ENCODE measurements at regions not wholly inside any gene's neighbourhood (a gene's known extent, or its start where the extent isn't known, plus 50 kb on each side); places are given as distances from the start of the nearest gene placed in this dataset.
A peak's percentile ranks its signal among the peaks of the same experiment; 100 is the strongest.

DNA sequence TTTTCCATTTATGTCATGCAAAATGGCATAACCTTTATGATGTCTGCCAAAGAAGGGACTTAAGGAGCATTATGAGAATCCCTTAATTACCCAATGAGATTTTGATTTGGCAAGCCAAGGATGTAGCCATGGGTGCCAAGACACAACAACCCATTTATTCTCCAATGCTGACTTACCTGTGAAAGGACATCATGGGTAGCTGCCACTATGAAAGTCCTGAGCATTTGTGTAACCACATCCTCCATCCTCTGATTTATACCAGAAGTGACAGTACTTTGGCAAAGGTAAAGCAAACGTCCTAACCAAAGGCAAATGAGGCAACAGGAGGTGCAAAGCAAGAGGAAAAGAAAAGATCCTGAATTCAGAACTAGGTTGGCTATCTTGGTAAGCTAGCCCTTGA, 87.3 kb upstream of the EMCN start:
- no peaks in the 10 kb centered on the region for H3K4me1 Mint-ChIP-seq
- H3K27ac Mint-ChIP-seq: no peak overlapping the region
- H3K27me3 Mint-ChIP-seq (ENCODE audit: low read depth): no peaks in the 10 kb centered on the region
- no peak overlapping the region for H3K4me3 Mint-ChIP-seq
- TF ChIP-seq, protein P1, sequence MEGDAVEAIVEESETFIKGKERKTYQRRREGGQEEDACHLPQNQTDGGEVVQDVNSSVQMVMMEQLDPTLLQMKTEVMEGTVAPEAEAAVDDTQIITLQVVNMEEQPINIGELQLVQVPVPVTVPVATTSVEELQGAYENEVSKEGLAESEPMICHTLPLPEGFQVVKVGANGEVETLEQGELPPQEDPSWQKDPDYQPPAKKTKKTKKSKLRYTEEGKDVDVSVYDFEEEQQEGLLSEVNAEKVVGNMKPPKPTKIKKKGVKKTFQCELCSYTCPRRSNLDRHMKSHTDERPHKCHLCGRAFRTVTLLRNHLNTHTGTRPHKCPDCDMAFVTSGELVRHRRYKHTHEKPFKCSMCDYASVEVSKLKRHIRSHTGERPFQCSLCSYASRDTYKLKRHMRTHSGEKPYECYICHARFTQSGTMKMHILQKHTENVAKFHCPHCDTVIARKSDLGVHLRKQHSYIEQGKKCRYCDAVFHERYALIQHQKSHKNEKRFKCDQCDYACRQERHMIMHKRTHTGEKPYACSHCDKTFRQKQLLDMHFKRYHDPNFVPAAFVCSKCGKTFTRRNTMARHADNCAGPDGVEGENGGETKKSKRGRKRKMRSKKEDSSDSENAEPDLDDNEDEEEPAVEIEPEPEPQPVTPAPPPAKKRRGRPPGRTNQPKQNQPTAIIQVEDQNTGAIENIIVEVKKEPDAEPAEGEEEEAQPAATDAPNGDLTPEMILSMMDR (IDR thresholded peaks at IDR 0.05; ENCODE audit: unreplicated experiment in 3 of 3): no peak
- no peaks in the 10 kb centered on the region for H3K9me3 Mint-ChIP-seq
- no peaks in the 10 kb centered on the region for H3K36me3 Mint-ChIP-seq (ENCODE audit: low read depth)

DNA sequence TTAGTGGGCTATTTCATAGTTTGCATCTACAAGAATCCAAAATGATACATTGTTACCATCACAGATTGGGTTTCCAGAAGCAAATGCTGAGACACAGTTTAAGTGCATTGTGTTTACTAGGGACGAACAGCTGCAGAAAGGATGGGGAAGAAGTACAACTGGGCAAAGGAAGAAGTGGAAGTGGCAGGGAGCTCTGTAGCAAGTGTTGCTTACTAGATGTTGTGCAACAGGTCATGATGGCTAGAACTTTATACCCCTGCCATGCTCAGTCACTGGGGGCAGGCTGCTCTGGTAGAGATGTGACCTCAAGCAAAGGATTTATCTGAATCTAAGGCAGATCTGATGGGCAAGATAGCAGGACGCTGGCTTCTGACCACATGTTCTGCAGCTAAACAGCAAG, 76.1 kb upstream of the EMCN start:
- TF ChIP-seq, protein P1 (IDR thresholded peaks at IDR 0.05; ENCODE audit: unreplicated experiment in 3 of 3): no peak
- Mint-ChIP-seq H3K4me3 (no peak overlapping the region), H3K4me1 (peaks cover 18% of the 10 kb centered on the region), H3K27ac (no peak overlapping the region), H3K36me3 (ENCODE audit: low read depth) (no peaks in the 10 kb centered on the region), H3K27me3 (ENCODE audit: low read depth) (no peaks in the 10 kb centered on the region), H3K9me3 (no peaks in the 10 kb centered on the region)

DNA sequence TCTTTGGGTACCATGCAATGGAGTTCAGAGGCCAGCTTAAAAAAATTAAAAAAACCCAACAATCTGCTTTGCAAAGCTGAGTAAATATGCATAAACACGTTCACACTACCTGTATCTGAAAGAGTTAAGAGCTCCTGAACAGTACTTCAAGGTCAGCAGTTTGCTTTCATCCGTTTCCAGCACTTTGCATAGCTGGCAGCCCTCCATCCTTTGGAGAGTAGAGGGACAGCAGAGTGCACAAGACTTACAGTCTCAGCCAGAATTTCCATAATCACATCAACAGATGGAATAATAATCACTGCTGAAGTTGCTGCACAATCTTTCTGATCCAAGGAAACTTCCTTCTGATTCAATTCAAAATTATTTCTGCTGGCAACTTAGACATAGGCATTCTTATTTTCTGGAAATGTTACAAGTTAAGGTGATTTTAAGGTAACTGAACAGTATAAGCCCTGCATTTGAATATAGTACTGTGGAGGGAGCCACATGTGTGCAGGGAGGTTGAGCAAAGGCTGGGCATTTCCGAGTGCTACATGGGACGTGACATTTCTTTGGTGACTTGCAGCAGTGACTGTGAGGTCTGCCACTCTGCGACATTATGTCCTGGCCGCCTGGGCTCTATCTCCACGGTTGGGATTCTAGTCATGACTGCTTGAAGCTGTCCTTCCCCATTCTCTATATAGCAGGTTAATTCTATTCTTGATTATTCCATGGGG, 73.5 kb upstream of the EMCN start:
- TF ChIP-seq, protein P1 (IDR thresholded peaks at IDR 0.05; ENCODE audit: unreplicated experiment in 3 of 3): no peak
- Mint-ChIP-seq H3K27me3 (ENCODE audit: low read depth) (no peaks in the 10 kb centered on the region), H3K36me3 (ENCODE audit: low read depth) (no peaks in the 10 kb centered on the region), H3K27ac (peak overlapping the region in 2 of 3 experiments; percentile 41 to 58), H3K9me3 (no peaks in the 10 kb centered on the region), H3K4me1 (peaks cover 18% of the 10 kb centered on the region), H3K4me3 (no peak overlapping the region)

DNA sequence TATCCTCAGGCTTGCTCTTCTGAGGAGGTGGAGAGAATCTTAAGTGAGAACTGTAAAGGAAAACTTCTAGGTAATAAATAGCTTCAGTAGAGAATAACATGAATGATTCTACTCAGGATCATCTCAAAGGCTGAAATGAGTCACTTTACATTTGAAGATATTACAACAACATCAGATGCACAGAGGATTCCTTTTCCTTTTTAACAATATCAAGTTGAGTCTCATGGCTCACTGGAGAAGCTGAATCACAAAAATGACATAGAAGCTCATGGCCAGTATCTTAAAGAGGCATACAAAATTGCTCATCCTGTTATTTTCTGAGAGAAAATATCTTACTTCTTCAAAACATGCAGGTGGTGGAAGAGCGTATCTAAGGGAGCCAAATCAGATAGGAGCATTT, 72.5 kb upstream of the EMCN start:
- H3K27ac Mint-ChIP-seq: no peak overlapping the region
- H3K4me3 Mint-ChIP-seq: no peak overlapping the region
- no peaks in the 10 kb centered on the region for H3K36me3 Mint-ChIP-seq (ENCODE audit: low read depth)
- no peaks in the 10 kb centered on the region for H3K27me3 Mint-ChIP-seq (ENCODE audit: low read depth)
- no peaks in the 10 kb centered on the region for H3K9me3 Mint-ChIP-seq
- H3K4me1 Mint-ChIP-seq: peaks cover 18% of the 10 kb centered on the region
- TF ChIP-seq, protein P1 (IDR thresholded peaks at IDR 0.05; ENCODE audit: unreplicated experiment in 3 of 3): no peak

DNA sequence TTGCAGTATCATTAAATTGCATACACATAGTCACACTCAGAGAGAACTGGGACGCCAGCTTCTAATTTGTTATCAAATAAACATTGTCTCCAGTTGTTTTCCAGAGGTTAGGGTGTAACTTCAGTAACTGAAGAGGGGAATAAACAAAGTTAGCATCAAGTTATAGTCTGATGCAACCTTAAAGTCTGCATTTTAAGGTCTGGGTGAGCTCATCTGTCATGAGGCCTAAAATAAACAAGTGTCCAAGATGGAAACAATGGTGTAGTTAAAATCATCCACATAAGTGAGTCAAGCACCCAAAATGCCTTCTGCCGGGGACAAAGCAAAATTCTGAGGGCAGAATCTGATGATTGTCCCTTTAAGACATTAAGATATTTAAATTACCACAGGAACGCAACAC, 70.3 kb upstream of the EMCN start:
- Mint-ChIP-seq H3K9me3 (no peaks in the 10 kb centered on the region), H3K27me3 (ENCODE audit: low read depth) (no peaks in the 10 kb centered on the region)

More for the DNA sequence above, 70.3 kb upstream of the EMCN start:
- H3K36me3 Mint-ChIP-seq (ENCODE audit: low read depth): no peaks in the 10 kb centered on the region
- H3K27ac Mint-ChIP-seq: no peak overlapping the region
- peaks cover 18% of the 10 kb centered on the region for H3K4me1 Mint-ChIP-seq
- H3K4me3 Mint-ChIP-seq: no peak overlapping the region
- TF ChIP-seq, protein P1 (IDR thresholded peaks at IDR 0.05; ENCODE audit: unreplicated experiment in 3 of 3): no peak
